ENCODE measurements at regions not wholly inside any gene's neighbourhood (a gene's known extent, or its start where the extent isn't known, plus 50 kb on each side); places are given as distances from the start of the nearest gene placed in this dataset.

DNA sequence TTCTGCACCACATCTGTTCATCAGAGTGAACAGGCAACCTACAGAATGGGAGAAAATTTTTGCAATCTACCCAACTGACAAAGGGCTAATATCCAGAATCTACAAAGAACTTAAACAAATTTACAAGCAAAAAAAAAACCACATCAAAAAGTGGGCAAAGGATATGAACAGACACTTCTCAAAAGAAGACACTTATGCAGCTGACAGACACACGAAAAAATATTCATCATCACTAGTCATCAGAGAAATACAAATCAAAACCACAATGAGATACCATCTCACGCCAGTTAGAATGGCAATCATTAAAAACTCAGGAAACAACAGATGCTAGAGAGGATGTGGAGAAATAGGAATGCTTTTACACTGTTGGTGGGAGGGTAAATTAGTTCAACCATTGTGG lies 59.1 kb upstream of the UBE2E2 start:
- DNase-seq (ENCODE audit: low spot score) = peak; percentile 86

DNA sequence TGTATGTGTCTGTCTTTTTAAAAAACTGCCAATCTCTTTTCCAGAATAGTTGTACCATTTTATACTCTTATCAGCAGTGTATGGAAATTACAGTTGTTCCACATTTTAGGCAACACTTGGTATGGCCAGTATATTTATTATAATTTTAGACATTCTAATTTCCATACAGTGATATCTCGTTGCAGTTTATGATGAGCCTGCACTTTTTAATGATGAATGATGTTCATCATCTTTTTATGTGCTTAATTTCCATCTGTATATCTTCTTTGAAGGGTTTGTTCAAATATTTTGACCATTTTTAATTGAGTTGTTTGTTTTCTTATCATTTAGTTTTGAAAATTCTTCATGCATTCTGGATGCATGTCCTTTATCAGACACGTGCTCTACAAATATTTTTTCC lies 57.0 kb upstream of the UBE2E2 start:
- DNase-seq (ENCODE audit: low spot score) = no peak

DNA sequence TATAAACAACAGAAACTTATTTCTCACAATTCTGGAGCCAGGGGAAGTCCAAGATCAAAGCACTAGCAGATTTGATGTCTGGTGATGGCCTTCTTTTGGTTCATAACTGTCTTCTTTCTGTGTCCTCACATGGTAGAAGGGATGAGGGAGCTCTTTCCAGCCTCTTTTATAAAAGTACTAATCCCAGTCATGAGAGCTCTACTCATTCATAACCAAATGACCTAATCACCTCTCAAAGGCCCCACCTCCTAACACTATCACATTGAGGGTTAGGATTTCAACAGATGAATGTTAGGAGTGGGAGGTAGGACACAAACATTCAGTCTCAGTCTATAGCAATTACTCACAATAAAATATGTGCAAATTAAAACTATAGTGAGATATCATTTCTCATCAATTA lies 50.1 kb upstream of the UBE2E2 start:
- DNase-seq (ENCODE audit: low spot score) = peak; percentile 40
